ENCODE measurements at regions not wholly inside any gene's neighbourhood (a gene's known extent, or its start where the extent isn't known, plus 50 kb on each side); places are given as distances from the start of the nearest gene placed in this dataset.

- Histone ChIP-seq H4K20me1 (replicated peaks; ENCODE audit: control insufficient read depth, insufficient read depth, low read length) (no peaks in the 10 kb centered on the region), H3K9me1 (ENCODE audit: control insufficient read depth, insufficient read depth, low read length) (no peaks in the 10 kb centered on the region), H3K4me1 (replicated peaks in 1 of 2; ENCODE audit: control insufficient read depth in 2 of 2, insufficient read depth in 2 of 2, low read length in 2 of 2) (no peaks in the 10 kb centered on the region), H2AFZ (ENCODE audit: low read depth, low read length) (no peak overlapping the region), H3K4me2 (ENCODE audit: insufficient read depth, low read length) (no peak overlapping the region), H3K27me3 (ENCODE audit: control insufficient read depth in 2 of 2, insufficient read depth in 2 of 2, low read length in 2 of 2) (no peaks in the 10 kb centered on the region), H3K27ac (ENCODE audit: extremely low read depth, low read depth, low read length) (no peak overlapping the region), H3K9me3 (replicated peaks; ENCODE audit: control insufficient read depth, insufficient read depth, low read depth, low read length) (no peaks in the 10 kb centered on the region), H3K9ac (ENCODE audit: insufficient read depth in 1 of 2, low read depth in 2 of 2, low read length in 2 of 2) (no peak overlapping the region), H3K4me3 (no peak overlapping the region), H3K36me3 (ENCODE audit: control insufficient read depth, insufficient read depth, low read length) (no peaks in the 10 kb centered on the region), H3K79me2 (ENCODE audit: control insufficient read depth, insufficient read depth, low read length) (no peaks in the 10 kb centered on the region)
- DNase-seq (ENCODE audit: extremely low read depth in 1 of 4, low spot score in 3 of 4) (no peak), ATAC-seq (no peak), FAIRE-seq (no peak)
- 4% methylated on average over 4 of the region's 4 CpGs for WGBS (ENCODE audit: insufficient coverage, low coverage, missing lambda C conversion rate)
- no TSS peak for BruUV-seq (replicated peaks)
- ChIA-PET CTCF (ENCODE audit: low intra/inter-chr PET ratio) (no interaction called here), POLR2A (no interaction called here)
- intact Hi-C loops (cut with micrococcal nuclease), result no loop called here
- in situ Hi-C loops (cut with MboI), result no loop called here
- no peak for TF ChIP-seq ZNF224 (CRISPR knock-in tag; IDR thresholded peaks at IDR 0.05)
- no peak for TF ChIP-seq TGIF2 (CRISPR knock-in tag; IDR thresholded peaks at IDR 0.05)
- no peak for TF ChIP-seq IFI16 (CRISPR knock-in tag; IDR thresholded peaks at IDR 0.05)
- no peak for TF ChIP-seq CUX1 (CRISPR knock-in tag; IDR thresholded peaks at IDR 0.05)
- TF ChIP-seq OTX1 (CRISPR knock-in tag; IDR thresholded peaks at IDR 0.05), result no peak
- TF ChIP-seq TFAP4 (CRISPR knock-in tag; IDR thresholded peaks at IDR 0.05; ENCODE audit: borderline replicate concordance), result no peak
- TF ChIP-seq HSF4 (CRISPR knock-in tag; IDR thresholded peaks at IDR 0.05; ENCODE audit: borderline replicate concordance), result no peak
- TF ChIP-seq NFE2L1 (tag; IDR thresholded peaks at IDR 0.05; ENCODE audit: borderline replicate concordance, low read depth), result no peak
- TF ChIP-seq MAZ (CRISPR knock-in tag; conservative IDR thresholded peaks at IDR 0.05 in 1 of 2, IDR thresholded peaks at IDR 0.05 in 1 of 2), result no peak
- no peak for TF ChIP-seq TAF1 (IDR thresholded peaks at IDR 0.05; ENCODE audit: control insufficient read depth, extremely low read depth, insufficient read depth, low read length, severe bottlenecking)
- TF ChIP-seq MTA3 (IDR thresholded peaks at IDR 0.05; ENCODE audit: borderline replicate concordance), result no peak
- TF ChIP-seq ZEB2 (IDR thresholded peaks at IDR 0.05), result no peak
These were observed 95.7 kb downstream of the SPANXN4 start for GRCh38 chrX:143121477-143121876.
